Stomach (tissue), 4 donors: ENCODE measurements at regions not wholly inside any gene's neighbourhood (a gene's known extent, or its start where the extent isn't known, plus 50 kb on each side); places are given as distances from the start of the nearest gene placed in this dataset.

Source experiments
- EP300 ChIP-seq: sonication (generic); formaldehyde crosslinking; IDR thresholded peaks from one replicate; pipeline ENCODE4 v1.6.1; 2017; ENCODE audit warnings: antibody characterized with exemption
- POLR2A ChIP-seq, 4 donors: fragments of 450-650 bp; IDR thresholded peaks; one replicate each; pipeline ENCODE4 v1.6.1; 2016; ENCODE audit warnings: antibody characterized with exemption in 4 of 4, control low read depth in 2 of 4, mild to moderate bottlenecking in 1 of 4, moderate library complexity in 1 of 4
- TF ChIP-seq, protein P1 (sequence below), 7 experiments: fragments of 450-650 bp in 4 of 7; fragments of 200-600 bp in 3 of 7; sonication (generic) in 3 of 7; IDR thresholded peaks; one replicate each; pipeline ENCODE4 v1.5.1; 2016 to 2019; ENCODE audit warnings: antibody characterized with exemption in 7 of 7, control low read depth in 2 of 7, mild to moderate bottlenecking in 1 of 7

DNA sequence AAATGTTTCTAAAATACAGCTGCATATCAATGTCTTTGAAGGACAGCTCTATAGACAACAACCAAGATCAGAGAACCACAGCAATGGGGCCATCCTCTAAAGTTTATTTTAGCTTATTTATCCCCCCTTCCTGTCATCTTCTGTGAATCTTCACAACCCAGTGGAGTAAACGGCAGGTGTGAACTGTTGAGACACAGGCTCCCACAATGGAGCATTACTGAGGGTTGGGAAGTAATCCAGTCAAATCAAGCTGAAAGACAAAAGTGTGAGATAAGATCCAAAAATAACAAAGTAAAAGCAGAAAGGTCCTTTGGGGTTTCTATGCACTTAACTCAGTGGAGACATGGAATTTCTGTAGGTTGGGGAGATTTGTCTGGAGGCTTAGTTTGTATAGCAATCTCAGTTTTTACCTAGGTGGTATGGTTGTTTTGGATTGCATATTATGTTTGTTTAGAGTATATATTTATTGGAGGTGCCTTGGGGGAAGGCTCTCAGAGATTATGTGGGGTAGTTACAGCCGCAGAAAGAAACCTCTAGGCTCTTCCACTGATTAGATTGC is 286.9 kb upstream of the ADGRL2 start:
- TF ChIP-seq, protein P1, sequence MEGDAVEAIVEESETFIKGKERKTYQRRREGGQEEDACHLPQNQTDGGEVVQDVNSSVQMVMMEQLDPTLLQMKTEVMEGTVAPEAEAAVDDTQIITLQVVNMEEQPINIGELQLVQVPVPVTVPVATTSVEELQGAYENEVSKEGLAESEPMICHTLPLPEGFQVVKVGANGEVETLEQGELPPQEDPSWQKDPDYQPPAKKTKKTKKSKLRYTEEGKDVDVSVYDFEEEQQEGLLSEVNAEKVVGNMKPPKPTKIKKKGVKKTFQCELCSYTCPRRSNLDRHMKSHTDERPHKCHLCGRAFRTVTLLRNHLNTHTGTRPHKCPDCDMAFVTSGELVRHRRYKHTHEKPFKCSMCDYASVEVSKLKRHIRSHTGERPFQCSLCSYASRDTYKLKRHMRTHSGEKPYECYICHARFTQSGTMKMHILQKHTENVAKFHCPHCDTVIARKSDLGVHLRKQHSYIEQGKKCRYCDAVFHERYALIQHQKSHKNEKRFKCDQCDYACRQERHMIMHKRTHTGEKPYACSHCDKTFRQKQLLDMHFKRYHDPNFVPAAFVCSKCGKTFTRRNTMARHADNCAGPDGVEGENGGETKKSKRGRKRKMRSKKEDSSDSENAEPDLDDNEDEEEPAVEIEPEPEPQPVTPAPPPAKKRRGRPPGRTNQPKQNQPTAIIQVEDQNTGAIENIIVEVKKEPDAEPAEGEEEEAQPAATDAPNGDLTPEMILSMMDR (IDR thresholded peaks at IDR 0.05): no peak
- TF ChIP-seq EP300 (no peak), POLR2A (IDR thresholded peaks at IDR 0.05) (no peak)
